CD4-positive, alpha-beta T cell treated with Interleukin-4 for 4 hours (primary cell): ENCODE measurements at regions not wholly inside any gene's neighbourhood (a gene's known extent, or its start where the extent isn't known, plus 50 kb on each side); places are given as distances from the start of the nearest gene placed in this dataset.

Experiments
- DNase-seq: peaks from one replicate; pipeline ENCODE4 v3.0.0-alpha.2; 2020

GRCh38 chr19:30154410-30154809, 212.4 kb downstream of the URI1 start:
- no peak for DNase-seq

GRCh38 chr19:30155381-30156200, 213.6 kb downstream of the URI1 start:
- no peak for DNase-seq

GRCh38 chr19:30156646-30157045, 214.6 kb downstream of the URI1 start:
- no peak for DNase-seq

GRCh38 chr19:30158067-30158892, 213.9 kb upstream of the ZNF536 start:
- DNase-seq = no peak

GRCh38 chr19:30158893-30159245, 213.3 kb upstream of the ZNF536 start:
- DNase-seq = no peak

- no peak for DNase-seq
Observed at GRCh38 chr19:30159636-30160035, 212.5 kb upstream of the ZNF536 start.

- no peak for DNase-seq
Observed at GRCh38 chr19:30160426-30160825, 211.8 kb upstream of the ZNF536 start.

GRCh38 chr19:30161021-30161655, 211.0 kb upstream of the ZNF536 start:
- no peak for DNase-seq

- no peak for DNase-seq
Observed at GRCh38 chr19:30161770-30162169, 210.4 kb upstream of the ZNF536 start.

GRCh38 chr19:30162718-30163117, 209.5 kb upstream of the ZNF536 start:
- no peak for DNase-seq

- no peak for DNase-seq
Observed at GRCh38 chr19:30163663-30164062, 208.5 kb upstream of the ZNF536 start.

- DNase-seq = no peak
Observed at GRCh38 chr19:30165228-30165813, 206.9 kb upstream of the ZNF536 start.

- no peak for DNase-seq
Observed at GRCh38 chr19:30167206-30167868, 204.8 kb upstream of the ZNF536 start.

- no peak for DNase-seq
Observed at GRCh38 chr19:30167976-30168635, 204.1 kb upstream of the ZNF536 start.

- no peak for DNase-seq
Observed at GRCh38 chr19:30168760-30169159, 203.4 kb upstream of the ZNF536 start.

GRCh38 chr19:30169196-30169900, 202.8 kb upstream of the ZNF536 start:
- DNase-seq = no peak

GRCh38 chr19:30170081-30170480, 202.1 kb upstream of the ZNF536 start:
- DNase-seq = no peak

GRCh38 chr19:30170495-30171137, 201.6 kb upstream of the ZNF536 start:
- no peak for DNase-seq

GRCh38 chr19:30171138-30171635, 201.0 kb upstream of the ZNF536 start:
- DNase-seq = no peak

GRCh38 chr19:30171795-30172612, 200.2 kb upstream of the ZNF536 start:
- no peak for DNase-seq
